GM18951 (cell line): ENCODE measurements at regions not wholly inside any gene's neighbourhood (a gene's known extent, or its start where the extent isn't known, plus 50 kb on each side); places are given as distances from the start of the nearest gene placed in this dataset.
"Not testable (repeated sequence)": the region's sequence is repeated elsewhere in the genome, so short reads cannot be mapped to it uniquely, and the experiment has no call there.

Experiments
- POLR2A ChIP-seq: IDR thresholded peaks from 4 replicates; pipeline ENCODE4 v1.6.1; 2011; ENCODE audit warnings: mild to moderate bottlenecking; ENCODE audit not compliant: insufficient read length, insufficient read depth; ENCODE audit errors: extremely low read depth
- in situ Hi-C: fragments of 300-500 bp; cut with MboI; formaldehyde crosslinking; loops from one replicate; pipeline ENCODE4 v1.12.0; 2022; ENCODE audit warnings: low sequenced_read_pairs, mixed read lengths, inconsistent platforms; ENCODE audit not compliant: unreplicated experiment

GRCh38 chr11:45392154-45392553 is 106.0 kb upstream of the SYT13 start:
- TF ChIP-seq POLR2A, result no peak

GRCh38 chr11:45391168-45391850 is 105.2 kb upstream of the SYT13 start:
- TF ChIP-seq POLR2A, result no peak
- in situ Hi-C loops, result no loop called here

More at GRCh38 chr11:45392154-45392553, 106.0 kb upstream of the SYT13 start:
- in situ Hi-C loops, result no loop called here

GRCh38 chr11:45390407-45390806 is 104.3 kb upstream of the SYT13 start:
- TF ChIP-seq POLR2A, result no peak
- in situ Hi-C loops, result no loop called here

GRCh38 chr11:45388472-45388871 is 102.3 kb upstream of the SYT13 start:
- in situ Hi-C loops, result no loop called here
- no peak for TF ChIP-seq POLR2A

- in situ Hi-C loops, result not testable (repeated sequence)
Measured at GRCh38 chr11:45387885-45388284, 101.7 kb upstream of the SYT13 start.

- no peak for TF ChIP-seq POLR2A
- in situ Hi-C loops, result no loop called here
Measured at GRCh38 chr11:45386972-45387371, 100.8 kb upstream of the SYT13 start.

- TF ChIP-seq POLR2A, result no peak
- in situ Hi-C loops, result no loop called here
Measured at GRCh38 chr11:45385844-45386243, 99.7 kb upstream of the SYT13 start.

GRCh38 chr11:45385423-45385822 is 99.3 kb upstream of the SYT13 start:
- in situ Hi-C loops, result no loop called here

GRCh38 chr11:45384711-45385241 is 98.6 kb upstream of the SYT13 start:
- in situ Hi-C loops, result no loop called here
- no peak for TF ChIP-seq POLR2A

More at GRCh38 chr11:45385423-45385822, 99.3 kb upstream of the SYT13 start:
- no peak for TF ChIP-seq POLR2A

GRCh38 chr11:45384016-45384415 is 97.9 kb upstream of the SYT13 start:
- no peak for TF ChIP-seq POLR2A
- in situ Hi-C loops, result no loop called here

GRCh38 chr11:45383224-45383623 is 97.1 kb upstream of the SYT13 start:
- TF ChIP-seq POLR2A, result no peak
- in situ Hi-C loops, result no loop called here

GRCh38 chr11:45382133-45382878 is 96.2 kb upstream of the SYT13 start:
- TF ChIP-seq POLR2A, result no peak
- in situ Hi-C loops, result no loop called here

- no peak for TF ChIP-seq POLR2A
- in situ Hi-C loops, result no loop called here
Measured at GRCh38 chr11:45379162-45379863, 93.2 kb upstream of the SYT13 start.
